DOHH2 (cell line): ENCODE measurements at regions not wholly inside any gene's neighbourhood (a gene's known extent, or its start where the extent isn't known, plus 50 kb on each side); places are given as distances from the start of the nearest gene placed in this dataset.

Source experiments
- H3F3A ChIP-seq: fragments of 200-600 bp; sonication (generic), shearing (Covaris generic); 2 replicates; pipeline ENCODE4 v1.6.0; 2016; ENCODE audit warnings: antibody characterized with exemption, mild to moderate bottlenecking; ENCODE audit not compliant: control insufficient read depth, insufficient read depth
- H3K27ac ChIP-seq: fragments of 200-600 bp; sonication (generic); 2 replicates; pipeline ENCODE4 v1.5.1; 2014; ENCODE audit warnings: low read depth, mild to moderate bottlenecking, low read length, moderate library complexity
- H3K27me3 ChIP-seq: fragments of 200-600 bp; sonication (generic); 2 replicates; pipeline ENCODE4 v1.6.1; 2014; ENCODE audit warnings: mild to moderate bottlenecking, low read length, mixed read lengths; ENCODE audit not compliant: control insufficient read depth
- H3K36me3 ChIP-seq: fragments of 200-600 bp; sonication (generic); 2 replicates; pipeline ENCODE4 v1.6.1; 2014; ENCODE audit warnings: mild to moderate bottlenecking, low read length, moderate library complexity, mixed read lengths; ENCODE audit not compliant: control insufficient read depth
- H3K4me1 ChIP-seq: fragments of 200-600 bp; sonication (generic); 2 replicates; pipeline ENCODE4 v1.6.1; 2014; ENCODE audit warnings: mild to moderate bottlenecking, low read length, mixed read lengths; ENCODE audit not compliant: control insufficient read depth
- H3K4me2 ChIP-seq: fragments of 200-600 bp; sonication (generic); 2 replicates; pipeline ENCODE4 v1.6.0; 2014; ENCODE audit warnings: mild to moderate bottlenecking, low read length, moderate library complexity
- H3K4me3 ChIP-seq: fragments of 200-600 bp; sonication (generic); 2 replicates; pipeline ENCODE4 v1.5.1; 2014; ENCODE audit warnings: mild to moderate bottlenecking, low read length, mixed read lengths
- H3K79me2 ChIP-seq: fragments of 200-600 bp; sonication (generic); 2 replicates; pipeline ENCODE4 v1.6.1; 2014; ENCODE audit warnings: mild to moderate bottlenecking, low read length, mixed read lengths; ENCODE audit not compliant: control insufficient read depth
- H3K9me2 ChIP-seq: fragments of 200-600 bp; sonication (generic); replicated peaks from 2 replicates; pipeline ENCODE4 v1.6.1; 2014; ENCODE audit warnings: mild to moderate bottlenecking, low read length, mixed read lengths; ENCODE audit not compliant: control insufficient read depth
- H3K9me3 ChIP-seq: fragments of 200-600 bp; sonication (generic); 2 replicates; pipeline ENCODE4 v1.6.1; 2014; ENCODE audit warnings: antibody characterized with exemption, low read length, mixed read lengths; ENCODE audit not compliant: control insufficient read depth, insufficient read depth
- H4K20me1 ChIP-seq: fragments of 200-600 bp; sonication (generic); 2 replicates; pipeline ENCODE4 v1.6.0; 2014; ENCODE audit warnings: low read depth, mild to moderate bottlenecking, antibody characterized with exemption, low read length, moderate library complexity; ENCODE audit not compliant: control insufficient read depth, insufficient read depth
- EZH2phosphoT487 ChIP-seq: fragments of 200-600 bp; sonication (generic); IDR thresholded peaks from 2 replicates; pipeline ENCODE4 v1.6.1; 2017; ENCODE audit warnings: borderline replicate concordance, mild to moderate bottlenecking, antibody characterized with exemption, low read length, moderate library complexity, mixed read lengths
- TF ChIP-seq, protein P1 (sequence below): fragments of 200-600 bp; sonication (generic); IDR thresholded peaks from one replicate; pipeline ENCODE4 v1.5.1; 2014; ENCODE audit warnings: antibody characterized with exemption, mild to moderate bottlenecking, low read depth, low read length; ENCODE audit not compliant: poor library complexity, severe bottlenecking

GRCh38 chr6:112401083-112401482 is 54.0 kb downstream of the RFPL4B start:
- no peak overlapping the region for H3K4me2 ChIP-seq

GRCh38 chr6:112407101-112407590 is 60.0 kb downstream of the RFPL4B start:
- no peak overlapping the region for H3K4me3 ChIP-seq
- H3K9me3 ChIP-seq = no peaks in the 10 kb centered on the region
- TF ChIP-seq EZH2phosphoT487 = no peak
- TF ChIP-seq, protein P1, sequence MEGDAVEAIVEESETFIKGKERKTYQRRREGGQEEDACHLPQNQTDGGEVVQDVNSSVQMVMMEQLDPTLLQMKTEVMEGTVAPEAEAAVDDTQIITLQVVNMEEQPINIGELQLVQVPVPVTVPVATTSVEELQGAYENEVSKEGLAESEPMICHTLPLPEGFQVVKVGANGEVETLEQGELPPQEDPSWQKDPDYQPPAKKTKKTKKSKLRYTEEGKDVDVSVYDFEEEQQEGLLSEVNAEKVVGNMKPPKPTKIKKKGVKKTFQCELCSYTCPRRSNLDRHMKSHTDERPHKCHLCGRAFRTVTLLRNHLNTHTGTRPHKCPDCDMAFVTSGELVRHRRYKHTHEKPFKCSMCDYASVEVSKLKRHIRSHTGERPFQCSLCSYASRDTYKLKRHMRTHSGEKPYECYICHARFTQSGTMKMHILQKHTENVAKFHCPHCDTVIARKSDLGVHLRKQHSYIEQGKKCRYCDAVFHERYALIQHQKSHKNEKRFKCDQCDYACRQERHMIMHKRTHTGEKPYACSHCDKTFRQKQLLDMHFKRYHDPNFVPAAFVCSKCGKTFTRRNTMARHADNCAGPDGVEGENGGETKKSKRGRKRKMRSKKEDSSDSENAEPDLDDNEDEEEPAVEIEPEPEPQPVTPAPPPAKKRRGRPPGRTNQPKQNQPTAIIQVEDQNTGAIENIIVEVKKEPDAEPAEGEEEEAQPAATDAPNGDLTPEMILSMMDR = no peak
- no peak overlapping the region for H3K27ac ChIP-seq
- no peaks in the 10 kb centered on the region for H3K4me1 ChIP-seq
- no peaks in the 10 kb centered on the region for H4K20me1 ChIP-seq
- H3K9me2 ChIP-seq = no peaks in the 10 kb centered on the region
- H3F3A ChIP-seq = no peaks in the 10 kb centered on the region
- no peaks in the 10 kb centered on the region for H3K36me3 ChIP-seq
- no peak overlapping the region for H3K4me2 ChIP-seq
- H3K79me2 ChIP-seq = no peaks in the 10 kb centered on the region
- H3K27me3 ChIP-seq = no peaks in the 10 kb centered on the region

More at GRCh38 chr6:112401083-112401482, 54.0 kb downstream of the RFPL4B start:
- H3K79me2 ChIP-seq = no peaks in the 10 kb centered on the region
- no peak overlapping the region for H3K27ac ChIP-seq
- no peak overlapping the region for H3K4me3 ChIP-seq
- no peaks in the 10 kb centered on the region for H4K20me1 ChIP-seq
- no peaks in the 10 kb centered on the region for H3F3A ChIP-seq
- H3K9me2 ChIP-seq = no peaks in the 10 kb centered on the region
- H3K4me1 ChIP-seq = no peaks in the 10 kb centered on the region
- H3K36me3 ChIP-seq = no peaks in the 10 kb centered on the region
- no peak for TF ChIP-seq EZH2phosphoT487
- TF ChIP-seq, protein P1 = no peak
- no peaks in the 10 kb centered on the region; the same call in 1 of the 2 replicates for H3K9me3 ChIP-seq
- H3K27me3 ChIP-seq = no peaks in the 10 kb centered on the region

DNA sequence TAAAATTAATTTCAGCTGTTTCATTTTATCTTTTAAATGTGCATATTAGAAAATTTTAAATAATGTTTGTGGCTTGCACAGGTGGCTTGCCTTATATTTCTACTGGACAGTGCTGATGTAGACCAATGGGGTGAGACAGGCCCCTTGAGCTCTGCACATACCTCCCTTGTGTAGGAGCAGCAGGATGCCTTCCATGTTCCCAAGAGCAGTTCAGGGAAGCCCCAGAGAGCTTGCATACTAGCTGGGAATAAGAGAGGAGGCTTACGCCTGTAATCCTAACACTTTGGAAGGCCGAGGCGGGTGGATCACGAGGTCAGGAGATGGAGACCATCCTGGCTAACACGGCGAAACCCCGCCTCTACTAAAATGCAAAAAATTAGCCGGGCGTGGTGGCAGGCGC is 61.4 kb downstream of the RFPL4B start:
- no peak overlapping the region for H3K4me3 ChIP-seq
- H4K20me1 ChIP-seq = no peaks in the 10 kb centered on the region
- TF ChIP-seq, protein P1 = no peak
- TF ChIP-seq EZH2phosphoT487 = no peak
- H3K9me2 ChIP-seq = no peaks in the 10 kb centered on the region
- no peak overlapping the region for H3K4me2 ChIP-seq
- no peaks in the 10 kb centered on the region for H3F3A ChIP-seq
- H3K9me3 ChIP-seq = no peaks in the 10 kb centered on the region
- no peaks in the 10 kb centered on the region for H3K36me3 ChIP-seq
- H3K27me3 ChIP-seq = no peaks in the 10 kb centered on the region
- H3K27ac ChIP-seq = no peak overlapping the region
- no peaks in the 10 kb centered on the region for H3K79me2 ChIP-seq
- no peaks in the 10 kb centered on the region for H3K4me1 ChIP-seq
